HL-60 (cell line): ENCODE measurements at regions not wholly inside any gene's neighbourhood (a gene's known extent, or its start where the extent isn't known, plus 50 kb on each side); places are given as distances from the start of the nearest gene placed in this dataset.

Experiments
- POLR2AphosphoS5 ChIP-seq: IDR thresholded peaks from 2 replicates; pipeline ENCODE4 v1.6.1; 2012; ENCODE audit warnings: low read depth
- TF ChIP-seq, protein P1 (sequence below): IDR thresholded peaks from one replicate; pipeline ENCODE4 v1.5.1; 2011; ENCODE audit warnings: low read length, control low read depth, inconsistent platforms; ENCODE audit not compliant: insufficient read depth
- TF ChIP-seq, protein P2 (sequence below): IDR thresholded peaks from 2 replicates; pipeline ENCODE4 v1.6.1; 2012; ENCODE audit warnings: low read depth; ENCODE audit not compliant: insufficient replicate concordance

DNA sequence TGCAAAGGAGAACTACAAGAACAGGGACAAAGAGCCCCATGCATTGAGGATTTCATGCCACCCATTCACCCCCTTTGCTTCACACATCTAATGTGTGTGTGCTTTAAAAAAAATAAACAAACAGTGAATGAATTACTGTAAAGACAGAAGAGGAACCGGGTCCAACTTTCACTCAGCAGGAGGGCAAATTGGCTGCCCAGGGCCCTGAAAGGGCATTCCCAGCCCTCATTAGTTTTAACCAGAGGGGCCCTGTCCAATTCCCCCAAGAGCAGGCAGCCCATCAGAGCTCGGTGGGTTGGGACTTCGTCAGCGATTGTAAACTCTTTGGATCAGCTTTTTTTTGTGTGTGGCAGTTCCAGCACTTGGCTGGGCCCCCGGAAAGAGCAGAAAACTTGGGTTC is 73.6 kb upstream of the PDZD8 start:
- TF ChIP-seq, protein P1, sequence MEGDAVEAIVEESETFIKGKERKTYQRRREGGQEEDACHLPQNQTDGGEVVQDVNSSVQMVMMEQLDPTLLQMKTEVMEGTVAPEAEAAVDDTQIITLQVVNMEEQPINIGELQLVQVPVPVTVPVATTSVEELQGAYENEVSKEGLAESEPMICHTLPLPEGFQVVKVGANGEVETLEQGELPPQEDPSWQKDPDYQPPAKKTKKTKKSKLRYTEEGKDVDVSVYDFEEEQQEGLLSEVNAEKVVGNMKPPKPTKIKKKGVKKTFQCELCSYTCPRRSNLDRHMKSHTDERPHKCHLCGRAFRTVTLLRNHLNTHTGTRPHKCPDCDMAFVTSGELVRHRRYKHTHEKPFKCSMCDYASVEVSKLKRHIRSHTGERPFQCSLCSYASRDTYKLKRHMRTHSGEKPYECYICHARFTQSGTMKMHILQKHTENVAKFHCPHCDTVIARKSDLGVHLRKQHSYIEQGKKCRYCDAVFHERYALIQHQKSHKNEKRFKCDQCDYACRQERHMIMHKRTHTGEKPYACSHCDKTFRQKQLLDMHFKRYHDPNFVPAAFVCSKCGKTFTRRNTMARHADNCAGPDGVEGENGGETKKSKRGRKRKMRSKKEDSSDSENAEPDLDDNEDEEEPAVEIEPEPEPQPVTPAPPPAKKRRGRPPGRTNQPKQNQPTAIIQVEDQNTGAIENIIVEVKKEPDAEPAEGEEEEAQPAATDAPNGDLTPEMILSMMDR: no peak
- no peak for TF ChIP-seq POLR2AphosphoS5
- TF ChIP-seq, protein P2, sequence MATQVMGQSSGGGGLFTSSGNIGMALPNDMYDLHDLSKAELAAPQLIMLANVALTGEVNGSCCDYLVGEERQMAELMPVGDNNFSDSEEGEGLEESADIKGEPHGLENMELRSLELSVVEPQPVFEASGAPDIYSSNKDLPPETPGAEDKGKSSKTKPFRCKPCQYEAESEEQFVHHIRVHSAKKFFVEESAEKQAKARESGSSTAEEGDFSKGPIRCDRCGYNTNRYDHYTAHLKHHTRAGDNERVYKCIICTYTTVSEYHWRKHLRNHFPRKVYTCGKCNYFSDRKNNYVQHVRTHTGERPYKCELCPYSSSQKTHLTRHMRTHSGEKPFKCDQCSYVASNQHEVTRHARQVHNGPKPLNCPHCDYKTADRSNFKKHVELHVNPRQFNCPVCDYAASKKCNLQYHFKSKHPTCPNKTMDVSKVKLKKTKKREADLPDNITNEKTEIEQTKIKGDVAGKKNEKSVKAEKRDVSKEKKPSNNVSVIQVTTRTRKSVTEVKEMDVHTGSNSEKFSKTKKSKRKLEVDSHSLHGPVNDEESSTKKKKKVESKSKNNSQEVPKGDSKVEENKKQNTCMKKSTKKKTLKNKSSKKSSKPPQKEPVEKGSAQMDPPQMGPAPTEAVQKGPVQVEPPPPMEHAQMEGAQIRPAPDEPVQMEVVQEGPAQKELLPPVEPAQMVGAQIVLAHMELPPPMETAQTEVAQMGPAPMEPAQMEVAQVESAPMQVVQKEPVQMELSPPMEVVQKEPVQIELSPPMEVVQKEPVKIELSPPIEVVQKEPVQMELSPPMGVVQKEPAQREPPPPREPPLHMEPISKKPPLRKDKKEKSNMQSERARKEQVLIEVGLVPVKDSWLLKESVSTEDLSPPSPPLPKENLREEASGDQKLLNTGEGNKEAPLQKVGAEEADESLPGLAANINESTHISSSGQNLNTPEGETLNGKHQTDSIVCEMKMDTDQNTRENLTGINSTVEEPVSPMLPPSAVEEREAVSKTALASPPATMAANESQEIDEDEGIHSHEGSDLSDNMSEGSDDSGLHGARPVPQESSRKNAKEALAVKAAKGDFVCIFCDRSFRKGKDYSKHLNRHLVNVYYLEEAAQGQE: no peak
